GM12892 (cell line): ENCODE measurements at regions not wholly inside any gene's neighbourhood (a gene's known extent, or its start where the extent isn't known, plus 50 kb on each side); places are given as distances from the start of the nearest gene placed in this dataset.

Experiments used
- POLR2A ChIP-seq: IDR thresholded peaks from 2 replicates; pipeline ENCODE4 v1.6.1; 2011; ENCODE audit warnings: low read depth, low read length, control low read depth
- POLR2AphosphoS5 ChIP-seq: IDR thresholded peaks from 2 replicates; pipeline ENCODE4 v1.6.1; 2011; ENCODE audit warnings: low read depth, low read length, control low read depth

GRCh38 chr5:162990063-162990462 is 447.3 kb upstream of the CCNG1 start:
- TF ChIP-seq POLR2AphosphoS5 (no peak), POLR2A (no peak)
